NCI-H1694 (cell line): ENCODE measurements at regions not wholly inside any gene's neighbourhood (a gene's known extent, or its start where the extent isn't known, plus 50 kb on each side); places are given as distances from the start of the nearest gene placed in this dataset.

Experiments
- DNase-seq: peaks from one replicate; lab custom pipeline; 2025; lab: John Stamatoyannopoulos, UW

GRCh38 chr6:8589941-8590729, 154.8 kb upstream of the SLC35B3 start:
- no peak for DNase-seq

- no peak for DNase-seq
These were observed 152.8 kb upstream of the SLC35B3 start for GRCh38 chr6:8588176-8588575.

GRCh38 chr6:8583291-8583690, 147.9 kb upstream of the SLC35B3 start:
- DNase-seq, result no peak

GRCh38 chr6:8579372-8579771, 144.0 kb upstream of the SLC35B3 start:
- no peak for DNase-seq

GRCh38 chr6:8578006-8578405, 142.7 kb upstream of the SLC35B3 start:
- DNase-seq, result no peak

GRCh38 chr6:8574749-8575468, 139.6 kb upstream of the SLC35B3 start:
- no peak for DNase-seq

- no peak for DNase-seq
These were observed 139.0 kb upstream of the SLC35B3 start for GRCh38 chr6:8574311-8574710.

GRCh38 chr6:8570256-8570920, 135.0 kb upstream of the SLC35B3 start:
- DNase-seq, result no peak

- DNase-seq, result no peak
These were observed 126.8 kb upstream of the SLC35B3 start for GRCh38 chr6:8562125-8562524.

GRCh38 chr6:8558953-8559352, 123.6 kb upstream of the SLC35B3 start:
- DNase-seq, result no peak

- no peak for DNase-seq
These were observed 121.8 kb upstream of the SLC35B3 start for GRCh38 chr6:8557014-8557748.

- no peak for DNase-seq
These were observed 121.1 kb upstream of the SLC35B3 start for GRCh38 chr6:8556370-8557013.

- no peak for DNase-seq
These were observed 116.6 kb upstream of the SLC35B3 start for GRCh38 chr6:8551993-8552392.

GRCh38 chr6:8551386-8551785, 116.0 kb upstream of the SLC35B3 start:
- no peak for DNase-seq

- no peak for DNase-seq
These were observed 113.9 kb upstream of the SLC35B3 start for GRCh38 chr6:8549074-8549790.

GRCh38 chr6:8546496-8546895, 111.2 kb upstream of the SLC35B3 start:
- DNase-seq, result no peak

GRCh38 chr6:8545336-8545735, 110.0 kb upstream of the SLC35B3 start:
- DNase-seq, result no peak

- DNase-seq, result no peak
These were observed 108.4 kb upstream of the SLC35B3 start for GRCh38 chr6:8543714-8544113.

GRCh38 chr6:8539453-8539852, 104.1 kb upstream of the SLC35B3 start:
- DNase-seq, result no peak

GRCh38 chr6:8536122-8536521, 100.8 kb upstream of the SLC35B3 start:
- DNase-seq, result no peak

GRCh38 chr6:8535519-8535918, 100.2 kb upstream of the SLC35B3 start:
- DNase-seq, result no peak
